OCI-LY7 (cell line): ENCODE measurements at regions not wholly inside any gene's neighbourhood (a gene's known extent, or its start where the extent isn't known, plus 50 kb on each side); places are given as distances from the start of the nearest gene placed in this dataset.

Source experiments
- EZH2phosphoT487 ChIP-seq: fragments of 200-600 bp; sonication (generic); IDR thresholded peaks from 2 replicates; pipeline ENCODE4 v1.6.1; 2018; ENCODE audit warnings: low read depth, borderline replicate concordance, mild to moderate bottlenecking, mixed run types, antibody characterized with exemption, low read length, moderate library complexity, mixed read lengths
- TF ChIP-seq, protein P1 (sequence below): fragments of 200-600 bp; sonication (generic); conservative IDR thresholded peaks from 2 replicates; pipeline ENCODE4 v1.5.1; 2014; ENCODE audit warnings: mild to moderate bottlenecking, antibody characterized with exemption, low read length, moderate library complexity, mixed read lengths

DNA sequence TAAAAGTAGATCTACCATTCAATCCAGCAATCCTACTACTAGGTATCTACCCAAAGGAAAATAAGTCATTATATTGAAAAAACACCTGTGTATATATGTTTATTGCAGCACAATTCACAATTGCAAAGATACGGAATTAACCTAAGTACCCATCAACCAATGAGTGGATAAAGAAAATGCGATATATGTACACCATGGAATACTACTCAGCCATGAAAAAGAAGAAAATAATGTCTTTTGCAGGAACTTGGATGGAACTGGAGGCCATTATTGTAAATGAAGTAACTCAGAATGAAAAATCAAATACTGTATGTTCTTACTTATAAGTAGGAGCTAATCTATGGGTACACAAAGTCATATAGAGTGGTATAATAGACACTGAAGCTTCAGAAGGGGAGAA lies 63.4 kb upstream of the PITX1 start:
- TF ChIP-seq, protein P1, sequence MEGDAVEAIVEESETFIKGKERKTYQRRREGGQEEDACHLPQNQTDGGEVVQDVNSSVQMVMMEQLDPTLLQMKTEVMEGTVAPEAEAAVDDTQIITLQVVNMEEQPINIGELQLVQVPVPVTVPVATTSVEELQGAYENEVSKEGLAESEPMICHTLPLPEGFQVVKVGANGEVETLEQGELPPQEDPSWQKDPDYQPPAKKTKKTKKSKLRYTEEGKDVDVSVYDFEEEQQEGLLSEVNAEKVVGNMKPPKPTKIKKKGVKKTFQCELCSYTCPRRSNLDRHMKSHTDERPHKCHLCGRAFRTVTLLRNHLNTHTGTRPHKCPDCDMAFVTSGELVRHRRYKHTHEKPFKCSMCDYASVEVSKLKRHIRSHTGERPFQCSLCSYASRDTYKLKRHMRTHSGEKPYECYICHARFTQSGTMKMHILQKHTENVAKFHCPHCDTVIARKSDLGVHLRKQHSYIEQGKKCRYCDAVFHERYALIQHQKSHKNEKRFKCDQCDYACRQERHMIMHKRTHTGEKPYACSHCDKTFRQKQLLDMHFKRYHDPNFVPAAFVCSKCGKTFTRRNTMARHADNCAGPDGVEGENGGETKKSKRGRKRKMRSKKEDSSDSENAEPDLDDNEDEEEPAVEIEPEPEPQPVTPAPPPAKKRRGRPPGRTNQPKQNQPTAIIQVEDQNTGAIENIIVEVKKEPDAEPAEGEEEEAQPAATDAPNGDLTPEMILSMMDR = no peak
- no peak for TF ChIP-seq EZH2phosphoT487
